BJ (cell line): ENCODE measurements at regions not wholly inside any gene's neighbourhood (a gene's known extent, or its start where the extent isn't known, plus 50 kb on each side); places are given as distances from the start of the nearest gene placed in this dataset.

Source experiments
- CTCF ChIA-PET: fragments of 350-600 bp; formaldehyde crosslinking; extraction: SDS; loops from one replicate; lab custom pipeline; 2021; ENCODE audit warnings: antibody characterized with exemption, inconsistent platforms; lab: Yijun Ruan, JAX
- POLR2A ChIA-PET: fragments of 300-600 bp; sonication (Branson Sonifier 250); formaldehyde crosslinking; extraction: SDS; loops from one replicate; lab custom pipeline; 2021; ENCODE audit warnings: antibody characterized with exemption; lab: Charles Lee
- DNase-seq: peaks from one replicate; pipeline ENCODE4 v3.0.0-alpha.2; 2011; ENCODE audit warnings: low read depth
- H3K27me3 ChIP-seq: 2 replicates; pipeline ENCODE4 v1.6.0; 2011; ENCODE audit warnings: low read length; ENCODE audit not compliant: control insufficient read depth, insufficient read depth
- H3K36me3 ChIP-seq: 2 replicates; pipeline ENCODE4 v1.5.1; 2011; ENCODE audit warnings: low read length; ENCODE audit not compliant: control insufficient read depth, insufficient read depth
- H3K4me3 ChIP-seq: 2 replicates; pipeline ENCODE4 v1.5.1; 2011; ENCODE audit warnings: low read depth, mild to moderate bottlenecking, control low read depth, low read length
- CTCF ChIP-seq: IDR thresholded peaks from 2 replicates; pipeline ENCODE4 v1.5.1; 2011; ENCODE audit warnings: low read depth, mild to moderate bottlenecking, control low read depth, inconsistent platforms, low read length, moderate library complexity; ENCODE audit not compliant: insufficient read depth

DNA sequence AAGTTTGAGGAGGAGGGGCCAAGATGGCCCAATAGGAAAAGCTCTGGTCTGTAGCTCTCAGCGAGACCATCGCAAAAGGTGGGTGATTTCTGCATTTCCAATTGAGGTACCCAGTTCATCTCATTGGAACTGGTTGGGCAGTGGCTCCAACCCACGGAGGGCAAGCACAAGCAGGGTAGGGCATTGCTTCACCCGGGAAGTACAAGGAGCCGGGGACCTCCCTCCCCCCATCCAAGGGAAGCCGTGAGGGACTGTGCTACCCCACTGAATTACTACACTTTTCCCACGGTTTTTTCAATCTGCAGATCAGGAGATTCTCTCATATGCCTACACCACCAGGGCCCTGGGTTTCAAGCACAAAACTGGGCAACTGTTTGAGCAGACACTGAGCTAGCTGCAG lies 58.0 kb upstream of the EFCAB3 start:
- no peak overlapping the region for H3K4me3 ChIP-seq
- ChIA-PET POLR2A (no interaction called here), CTCF (no interaction called here)
- no peaks in the 10 kb centered on the region for H3K36me3 ChIP-seq
- DNase-seq, result no peak
- TF ChIP-seq CTCF, result no peak
- no peaks in the 10 kb centered on the region; the same call in 1 of the 2 replicates for H3K27me3 ChIP-seq

- no peak for DNase-seq
- no peak for TF ChIP-seq CTCF
- CTCF ChIA-PET, result interaction anchor here (0.6 kb wide), 1 partner anchor 29 kb away, joined by 4 read pairs; no protein-coding TSS in a partner anchor
- POLR2A ChIA-PET, result no interaction called here
- Histone ChIP-seq H3K27me3 (no peaks in the 10 kb centered on the region; the same call in 1 of the 2 replicates), H3K36me3 (no peaks in the 10 kb centered on the region), H3K4me3 (no peak overlapping the region)
Observed at GRCh38 chr17:62321451-62321850, 58.9 kb upstream of the EFCAB3 start.

GRCh38 chr17:62319846-62320245 lies 60.5 kb upstream of the EFCAB3 start:
- DNase-seq, result no peak
- H3K27me3 ChIP-seq, result no peaks in the 10 kb centered on the region; the same call in 1 of the 2 replicates
- CTCF ChIA-PET, result no interaction called here
- POLR2A ChIA-PET, result no interaction called here
- no peak overlapping the region for H3K4me3 ChIP-seq
- TF ChIP-seq CTCF, result no peak
- H3K36me3 ChIP-seq, result no peaks in the 10 kb centered on the region

DNA sequence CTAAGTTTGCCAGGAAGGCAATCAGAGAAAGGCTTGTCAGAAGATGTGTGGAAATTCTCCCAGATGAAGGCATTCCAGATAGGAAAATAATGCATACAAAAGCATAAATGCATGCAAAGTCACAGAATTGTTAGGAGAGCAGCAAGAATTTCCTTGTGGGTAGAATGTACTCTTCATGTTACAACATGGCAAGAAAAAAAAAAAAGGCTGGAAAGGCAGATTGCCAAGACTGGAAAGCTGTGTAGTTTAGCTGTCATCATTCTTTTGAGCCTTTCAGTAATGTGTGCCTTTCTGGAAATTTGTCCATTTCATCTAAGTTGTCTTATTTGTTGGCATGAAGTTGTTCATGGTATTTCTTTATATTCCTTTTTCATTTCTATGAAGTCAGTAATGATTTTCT lies 71.0 kb upstream of the EFCAB3 start:
- CTCF ChIA-PET, result no interaction called here
- Histone ChIP-seq H3K27me3 (no peaks in the 10 kb centered on the region; the same call in 1 of the 2 replicates), H3K36me3 (no peaks in the 10 kb centered on the region), H3K4me3 (no peak overlapping the region)
- POLR2A ChIA-PET, result no interaction called here
- no peak for DNase-seq
- TF ChIP-seq CTCF, result no peak

GRCh38 chr17:62307196-62307595 lies 73.2 kb upstream of the EFCAB3 start:
- no peak for TF ChIP-seq CTCF
- CTCF ChIA-PET, result no interaction called here

More at GRCh38 chr17:62307196-62307595, 73.2 kb upstream of the EFCAB3 start:
- Histone ChIP-seq H3K4me3 (no peak overlapping the region), H3K36me3 (no peaks in the 10 kb centered on the region), H3K27me3 (no peaks in the 10 kb centered on the region; the same call in 1 of the 2 replicates)
- no peak for DNase-seq
- POLR2A ChIA-PET, result no interaction called here
